ENCODE measurements at regions not wholly inside any gene's neighbourhood (a gene's known extent, or its start where the extent isn't known, plus 50 kb on each side); places are given as distances from the start of the nearest gene placed in this dataset.
"Not testable (repeated sequence)": the region's sequence is repeated elsewhere in the genome, so short reads cannot be mapped to it uniquely, and the experiment has no call there.

GRCh38 chr5:110872963-110873362 is 134.2 kb downstream of the SLC25A46 start:
- no peak for DNase-seq

- DNase-seq: no peak
Observed at GRCh38 chr5:110873773-110874437, 135.1 kb downstream of the SLC25A46 start.

- DNase-seq: not testable (repeated sequence)
Observed at GRCh38 chr5:110875115-110875514, 136.3 kb downstream of the SLC25A46 start.

GRCh38 chr5:110878115-110878514 is 139.3 kb downstream of the SLC25A46 start:
- no peak for DNase-seq

GRCh38 chr5:110879675-110880074 is 140.9 kb downstream of the SLC25A46 start:
- DNase-seq: no peak

GRCh38 chr5:110880413-110880812 is 141.6 kb downstream of the SLC25A46 start:
- DNase-seq: no peak

GRCh38 chr5:110884005-110884404 is 145.2 kb downstream of the SLC25A46 start:
- no peak for DNase-seq

GRCh38 chr5:110887170-110887569 is 148.4 kb downstream of the SLC25A46 start:
- not testable (repeated sequence) for DNase-seq

GRCh38 chr5:110893854-110894483 is 155.2 kb downstream of the SLC25A46 start:
- DNase-seq: not testable (repeated sequence)

GRCh38 chr5:110894805-110895204 is 156.0 kb downstream of the SLC25A46 start:
- no peak for DNase-seq

- DNase-seq: no peak
Observed at GRCh38 chr5:110896901-110897300, 158.1 kb downstream of the SLC25A46 start.

- DNase-seq: no peak
Observed at GRCh38 chr5:110899566-110900412, 161.0 kb downstream of the SLC25A46 start.

GRCh38 chr5:110900829-110901228 is 162.0 kb downstream of the SLC25A46 start:
- DNase-seq: no peak

GRCh38 chr5:110903966-110904365 is 165.2 kb downstream of the SLC25A46 start:
- no peak for DNase-seq

GRCh38 chr5:110908848-110909247 is 162.7 kb upstream of the TSLP start:
- no peak for DNase-seq

GRCh38 chr5:110909415-110909814 is 162.1 kb upstream of the TSLP start:
- DNase-seq: no peak

- no peak for DNase-seq
Observed at GRCh38 chr5:110909950-110910349, 161.6 kb upstream of the TSLP start.

- no peak for DNase-seq
Observed at GRCh38 chr5:110913221-110913620, 158.3 kb upstream of the TSLP start.

- DNase-seq: no peak
Observed at GRCh38 chr5:110916381-110917049, 155.0 kb upstream of the TSLP start.

GRCh38 chr5:110917161-110917875 is 154.2 kb upstream of the TSLP start:
- no peak for DNase-seq

GRCh38 chr5:110918683-110919082 is 152.8 kb upstream of the TSLP start:
- DNase-seq: no peak

GRCh38 chr5:110923971-110924370 is 147.5 kb upstream of the TSLP start:
- DNase-seq: no peak

GRCh38 chr5:110925398-110925797 is 146.1 kb upstream of the TSLP start:
- no peak for DNase-seq
